Panc1 (cell line): ENCODE measurements at regions not wholly inside any gene's neighbourhood (a gene's known extent, or its start where the extent isn't known, plus 50 kb on each side); places are given as distances from the start of the nearest gene placed in this dataset.

Experiments used
- POLR2AphosphoS5 ChIP-seq: IDR thresholded peaks from 2 replicates; pipeline ENCODE4 v1.6.1; 2012; ENCODE audit warnings: mild to moderate bottlenecking, low read depth, low read length, moderate library complexity
- SIN3A ChIP-seq: IDR thresholded peaks from 2 replicates; pipeline ENCODE4 v1.6.1; 2012; ENCODE audit warnings: low read depth, mild to moderate bottlenecking, low read length, moderate library complexity, borderline replicate concordance; ENCODE audit not compliant: insufficient read depth
- TF ChIP-seq, protein P1 (sequence below): fragments of 450-650 bp; IDR thresholded peaks from 2 replicates; pipeline ENCODE4 v1.5.1; 2017; ENCODE audit warnings: mild to moderate bottlenecking
- TF ChIP-seq, protein P2 (sequence below), 2 experiments: IDR thresholded peaks; 2 replicates each; pipeline ENCODE4 v1.6.1; 2011 to 2012; ENCODE audit warnings: low read depth in 2 of 2, control low read depth in 1 of 2, low read length in 1 of 2, mild to moderate bottlenecking in 1 of 2, moderate library complexity in 1 of 2; ENCODE audit not compliant: insufficient read depth in 1 of 2

DNA sequence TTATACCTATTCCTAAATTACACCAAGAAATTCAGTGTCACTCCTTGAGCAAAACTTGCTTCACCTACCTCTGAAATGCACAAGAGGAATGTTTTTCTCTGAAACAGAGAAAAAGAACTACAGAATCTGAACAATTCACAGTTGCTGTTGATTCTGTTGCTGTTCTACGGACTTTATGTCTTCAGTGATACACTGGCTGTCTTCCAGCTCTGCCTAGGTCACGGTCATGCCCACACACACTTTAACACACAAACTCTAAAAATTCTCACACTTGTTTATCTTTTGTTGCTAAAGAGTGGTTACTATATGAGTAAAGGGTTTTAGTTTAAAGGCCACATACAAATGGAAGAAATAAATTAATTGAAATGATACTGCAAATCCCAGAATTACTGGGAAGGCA, 124.4 kb upstream of the SPRY2 start:
- TF ChIP-seq, protein P1, sequence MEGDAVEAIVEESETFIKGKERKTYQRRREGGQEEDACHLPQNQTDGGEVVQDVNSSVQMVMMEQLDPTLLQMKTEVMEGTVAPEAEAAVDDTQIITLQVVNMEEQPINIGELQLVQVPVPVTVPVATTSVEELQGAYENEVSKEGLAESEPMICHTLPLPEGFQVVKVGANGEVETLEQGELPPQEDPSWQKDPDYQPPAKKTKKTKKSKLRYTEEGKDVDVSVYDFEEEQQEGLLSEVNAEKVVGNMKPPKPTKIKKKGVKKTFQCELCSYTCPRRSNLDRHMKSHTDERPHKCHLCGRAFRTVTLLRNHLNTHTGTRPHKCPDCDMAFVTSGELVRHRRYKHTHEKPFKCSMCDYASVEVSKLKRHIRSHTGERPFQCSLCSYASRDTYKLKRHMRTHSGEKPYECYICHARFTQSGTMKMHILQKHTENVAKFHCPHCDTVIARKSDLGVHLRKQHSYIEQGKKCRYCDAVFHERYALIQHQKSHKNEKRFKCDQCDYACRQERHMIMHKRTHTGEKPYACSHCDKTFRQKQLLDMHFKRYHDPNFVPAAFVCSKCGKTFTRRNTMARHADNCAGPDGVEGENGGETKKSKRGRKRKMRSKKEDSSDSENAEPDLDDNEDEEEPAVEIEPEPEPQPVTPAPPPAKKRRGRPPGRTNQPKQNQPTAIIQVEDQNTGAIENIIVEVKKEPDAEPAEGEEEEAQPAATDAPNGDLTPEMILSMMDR: no peak
- no peak for TF ChIP-seq POLR2AphosphoS5
- TF ChIP-seq, protein P2, sequence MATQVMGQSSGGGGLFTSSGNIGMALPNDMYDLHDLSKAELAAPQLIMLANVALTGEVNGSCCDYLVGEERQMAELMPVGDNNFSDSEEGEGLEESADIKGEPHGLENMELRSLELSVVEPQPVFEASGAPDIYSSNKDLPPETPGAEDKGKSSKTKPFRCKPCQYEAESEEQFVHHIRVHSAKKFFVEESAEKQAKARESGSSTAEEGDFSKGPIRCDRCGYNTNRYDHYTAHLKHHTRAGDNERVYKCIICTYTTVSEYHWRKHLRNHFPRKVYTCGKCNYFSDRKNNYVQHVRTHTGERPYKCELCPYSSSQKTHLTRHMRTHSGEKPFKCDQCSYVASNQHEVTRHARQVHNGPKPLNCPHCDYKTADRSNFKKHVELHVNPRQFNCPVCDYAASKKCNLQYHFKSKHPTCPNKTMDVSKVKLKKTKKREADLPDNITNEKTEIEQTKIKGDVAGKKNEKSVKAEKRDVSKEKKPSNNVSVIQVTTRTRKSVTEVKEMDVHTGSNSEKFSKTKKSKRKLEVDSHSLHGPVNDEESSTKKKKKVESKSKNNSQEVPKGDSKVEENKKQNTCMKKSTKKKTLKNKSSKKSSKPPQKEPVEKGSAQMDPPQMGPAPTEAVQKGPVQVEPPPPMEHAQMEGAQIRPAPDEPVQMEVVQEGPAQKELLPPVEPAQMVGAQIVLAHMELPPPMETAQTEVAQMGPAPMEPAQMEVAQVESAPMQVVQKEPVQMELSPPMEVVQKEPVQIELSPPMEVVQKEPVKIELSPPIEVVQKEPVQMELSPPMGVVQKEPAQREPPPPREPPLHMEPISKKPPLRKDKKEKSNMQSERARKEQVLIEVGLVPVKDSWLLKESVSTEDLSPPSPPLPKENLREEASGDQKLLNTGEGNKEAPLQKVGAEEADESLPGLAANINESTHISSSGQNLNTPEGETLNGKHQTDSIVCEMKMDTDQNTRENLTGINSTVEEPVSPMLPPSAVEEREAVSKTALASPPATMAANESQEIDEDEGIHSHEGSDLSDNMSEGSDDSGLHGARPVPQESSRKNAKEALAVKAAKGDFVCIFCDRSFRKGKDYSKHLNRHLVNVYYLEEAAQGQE (IDR thresholded peaks at IDR 0.05; ENCODE audit: insufficient read depth in 1 of 2, low read depth in 2 of 2, low read length in 1 of 2): no peak
- no peak for TF ChIP-seq SIN3A
